ENCODE measurements at regions not wholly inside any gene's neighbourhood (a gene's known extent, or its start where the extent isn't known, plus 50 kb on each side); places are given as distances from the start of the nearest gene placed in this dataset.

DNA sequence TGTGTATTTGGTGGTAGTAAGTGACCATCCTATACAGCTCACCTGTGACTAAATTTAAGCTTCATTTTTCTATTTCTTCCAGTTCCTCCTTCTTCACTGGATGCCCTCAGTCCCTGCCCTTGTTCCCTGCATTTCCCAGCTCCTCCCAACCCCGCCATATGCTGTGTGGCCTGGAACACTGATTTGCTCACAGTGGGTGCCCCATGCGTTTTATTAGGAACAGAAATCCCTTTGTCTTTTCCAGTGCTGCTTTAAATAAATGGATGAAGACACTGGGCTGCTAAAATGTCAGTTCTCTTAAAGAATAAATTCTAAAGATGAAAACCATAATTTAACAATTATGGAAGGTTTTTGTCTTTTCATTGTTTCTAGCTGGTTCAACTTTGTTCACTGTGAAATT lies 477.3 kb downstream of the DCDC2C start:
- H3K4me1 ChIP-seq (ENCODE audit: insufficient read depth, low read length), result no peaks in the 10 kb centered on the region
- no peak overlapping the region for H3K4me3 Mint-ChIP-seq
- H3K9me3 ChIP-seq (ENCODE audit: control insufficient read depth in 1 of 2, insufficient read depth in 1 of 2, low read length in 2 of 2), result peaks cover 14 to 18% of the 10 kb centered on the region in 2 experiments
- no peaks in the 10 kb centered on the region for H3K27me3 Mint-ChIP-seq
- H3K36me3 ChIP-seq (ENCODE audit: insufficient read depth, low read length), result no peaks in the 10 kb centered on the region
- ChIA-PET CTCF (no interaction called here), POLR2A (no interaction called here)
- TF ChIP-seq, protein P1, sequence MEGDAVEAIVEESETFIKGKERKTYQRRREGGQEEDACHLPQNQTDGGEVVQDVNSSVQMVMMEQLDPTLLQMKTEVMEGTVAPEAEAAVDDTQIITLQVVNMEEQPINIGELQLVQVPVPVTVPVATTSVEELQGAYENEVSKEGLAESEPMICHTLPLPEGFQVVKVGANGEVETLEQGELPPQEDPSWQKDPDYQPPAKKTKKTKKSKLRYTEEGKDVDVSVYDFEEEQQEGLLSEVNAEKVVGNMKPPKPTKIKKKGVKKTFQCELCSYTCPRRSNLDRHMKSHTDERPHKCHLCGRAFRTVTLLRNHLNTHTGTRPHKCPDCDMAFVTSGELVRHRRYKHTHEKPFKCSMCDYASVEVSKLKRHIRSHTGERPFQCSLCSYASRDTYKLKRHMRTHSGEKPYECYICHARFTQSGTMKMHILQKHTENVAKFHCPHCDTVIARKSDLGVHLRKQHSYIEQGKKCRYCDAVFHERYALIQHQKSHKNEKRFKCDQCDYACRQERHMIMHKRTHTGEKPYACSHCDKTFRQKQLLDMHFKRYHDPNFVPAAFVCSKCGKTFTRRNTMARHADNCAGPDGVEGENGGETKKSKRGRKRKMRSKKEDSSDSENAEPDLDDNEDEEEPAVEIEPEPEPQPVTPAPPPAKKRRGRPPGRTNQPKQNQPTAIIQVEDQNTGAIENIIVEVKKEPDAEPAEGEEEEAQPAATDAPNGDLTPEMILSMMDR (IDR thresholded peaks at IDR 0.05), result no peak
- H3K27ac Mint-ChIP-seq, result no peak overlapping the region
- DNase-seq, result no peak
- no peaks in the 10 kb centered on the region for H3K36me3 Mint-ChIP-seq (ENCODE audit: low read depth)
- H3K4me1 Mint-ChIP-seq (ENCODE audit: low read depth), result no peaks in the 10 kb centered on the region
- no peak overlapping the region for H3K27ac ChIP-seq (ENCODE audit: low read depth in 1 of 2, low read length in 2 of 2)
- H3K27me3 ChIP-seq (ENCODE audit: control insufficient read depth in 1 of 2, insufficient read depth in 2 of 2, low read length in 2 of 2), result no peaks in the 10 kb centered on the region
- peaks cover 9% of the 10 kb centered on the region for H3K9me3 Mint-ChIP-seq
- no peak overlapping the region for H3K4me3 ChIP-seq (ENCODE audit: low read length)
- no peak for ATAC-seq (ENCODE audit: poor library complexity)
- intact Hi-C loops (cut with DNase I, micrococcal nuclease), result no loop called here

DNA sequence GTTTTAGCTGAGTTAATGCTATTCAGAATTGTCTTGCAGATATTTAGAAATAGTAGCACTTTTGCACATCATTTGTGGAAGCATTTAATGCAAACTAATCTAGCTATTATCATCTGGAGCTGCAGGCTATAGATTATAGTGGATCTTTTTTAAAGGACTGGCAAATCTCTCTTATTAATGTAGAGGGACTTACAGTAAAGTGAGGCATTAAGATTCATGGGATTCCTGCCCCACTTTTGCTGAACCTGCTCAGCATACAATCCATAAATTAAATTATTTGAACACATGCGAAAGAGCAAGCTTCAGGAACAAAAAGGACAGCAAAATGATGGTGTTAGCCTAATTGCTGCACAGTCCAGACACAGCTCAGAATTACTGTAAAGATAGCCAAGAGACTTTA lies 477.7 kb downstream of the DCDC2C start:
- Mint-ChIP-seq H3K9me3 (peaks cover 8% of the 10 kb centered on the region), H3K27me3 (no peaks in the 10 kb centered on the region), H3K27ac (no peak overlapping the region), H3K4me3 (no peak overlapping the region), H3K4me1 (ENCODE audit: low read depth) (no peaks in the 10 kb centered on the region), H3K36me3 (ENCODE audit: low read depth) (no peaks in the 10 kb centered on the region)
- no peaks in the 10 kb centered on the region for H3K36me3 ChIP-seq (ENCODE audit: insufficient read depth, low read length)
- H3K4me1 ChIP-seq (ENCODE audit: insufficient read depth, low read length), result no peaks in the 10 kb centered on the region
- H3K27ac ChIP-seq (ENCODE audit: low read depth in 1 of 2, low read length in 2 of 2), result no peak overlapping the region
- H3K9me3 ChIP-seq (ENCODE audit: control insufficient read depth in 1 of 2, insufficient read depth in 1 of 2, low read length in 2 of 2), result peaks cover 14% of the 10 kb centered on the region in 2 experiments
- no peak for DNase-seq
- ChIA-PET POLR2A (no interaction called here), CTCF (no interaction called here)
- H3K4me3 ChIP-seq (ENCODE audit: low read length), result no peak overlapping the region
- TF ChIP-seq, protein P1 (IDR thresholded peaks at IDR 0.05), result no peak
- no peak for ATAC-seq (ENCODE audit: poor library complexity)
- intact Hi-C loops (cut with DNase I, micrococcal nuclease), result no loop called here
- no peaks in the 10 kb centered on the region for H3K27me3 ChIP-seq (ENCODE audit: control insufficient read depth in 1 of 2, insufficient read depth in 2 of 2, low read length in 2 of 2)

DNA sequence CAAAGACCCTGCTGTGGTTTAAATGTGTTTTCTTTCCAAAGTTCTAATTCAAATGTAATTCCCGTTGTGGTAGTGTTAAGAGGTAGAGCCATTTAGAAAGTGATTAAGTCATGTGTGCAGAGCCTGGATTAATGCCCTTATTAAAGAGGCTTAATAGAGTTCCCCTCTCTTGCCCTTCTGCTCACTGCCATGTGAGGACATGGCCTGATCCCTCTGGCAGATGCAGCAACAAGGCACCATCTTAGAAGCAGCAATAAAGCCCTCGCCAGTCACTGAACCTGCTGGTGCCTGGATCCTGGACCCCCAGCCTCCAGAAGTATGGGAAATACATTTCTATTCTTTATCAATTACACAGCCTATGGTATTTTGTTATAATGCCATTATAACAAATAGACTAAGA lies 485.2 kb downstream of the DCDC2C start:
- no peaks in the 10 kb centered on the region for H3K36me3 Mint-ChIP-seq (ENCODE audit: low read depth)
- intact Hi-C loops (cut with DNase I, micrococcal nuclease), result no loop called here
- H3K4me3 Mint-ChIP-seq, result no peak overlapping the region
- no peak overlapping the region for H3K27ac ChIP-seq (ENCODE audit: low read depth in 1 of 2, low read length in 2 of 2)
- H3K4me1 Mint-ChIP-seq (ENCODE audit: low read depth), result no peaks in the 10 kb centered on the region
- H3K9me3 ChIP-seq (ENCODE audit: control insufficient read depth in 1 of 2, insufficient read depth in 1 of 2, low read length in 2 of 2), result peaks cover 0 to 16% of the 10 kb centered on the region in 2 experiments
- TF ChIP-seq, protein P1 (IDR thresholded peaks at IDR 0.05), result no peak
- no peaks in the 10 kb centered on the region for H3K4me1 ChIP-seq (ENCODE audit: insufficient read depth, low read length)
- ChIA-PET POLR2A (no interaction called here), CTCF (no interaction called here)
- ATAC-seq (ENCODE audit: poor library complexity), result no peak
- H3K27me3 Mint-ChIP-seq, result no peaks in the 10 kb centered on the region
- H3K36me3 ChIP-seq (ENCODE audit: insufficient read depth, low read length), result no peaks in the 10 kb centered on the region
- H3K4me3 ChIP-seq (ENCODE audit: low read length), result no peak overlapping the region
- H3K27ac Mint-ChIP-seq, result no peak overlapping the region
- no peaks in the 10 kb centered on the region for H3K27me3 ChIP-seq (ENCODE audit: control insufficient read depth in 1 of 2, insufficient read depth in 2 of 2, low read length in 2 of 2)
- H3K9me3 Mint-ChIP-seq, result peaks cover 8% of the 10 kb centered on the region
- DNase-seq, result no peak

Measured in CD4-positive, alpha-beta T cell (primary cell).